ENCODE measurements at regions not wholly inside any gene's neighbourhood (a gene's known extent, or its start where the extent isn't known, plus 50 kb on each side); places are given as distances from the start of the nearest gene placed in this dataset.

DNA sequence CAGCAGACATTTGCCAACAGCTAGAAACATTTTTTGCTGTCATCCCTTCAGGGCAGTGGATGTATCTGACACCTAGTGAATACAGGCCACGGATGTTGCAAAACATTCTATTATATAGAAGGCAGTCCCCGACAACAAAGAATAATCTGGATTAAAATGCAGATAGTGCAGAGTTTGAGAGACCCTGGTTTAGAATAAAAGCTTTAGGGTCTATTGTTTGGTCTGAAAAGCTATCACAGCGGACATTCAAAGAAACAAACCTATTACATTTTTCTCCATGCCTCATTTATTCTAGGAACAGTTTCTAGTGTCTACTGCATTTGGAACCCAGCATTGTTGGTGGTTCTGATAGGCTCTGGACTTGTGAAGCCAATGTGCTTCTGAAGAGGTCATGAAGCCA lies 316.3 kb downstream of the TGFB2 start:
- TF ChIP-seq POLR2A (IDR thresholded peaks at IDR 0.05): no peak
- TF ChIP-seq, protein P1, sequence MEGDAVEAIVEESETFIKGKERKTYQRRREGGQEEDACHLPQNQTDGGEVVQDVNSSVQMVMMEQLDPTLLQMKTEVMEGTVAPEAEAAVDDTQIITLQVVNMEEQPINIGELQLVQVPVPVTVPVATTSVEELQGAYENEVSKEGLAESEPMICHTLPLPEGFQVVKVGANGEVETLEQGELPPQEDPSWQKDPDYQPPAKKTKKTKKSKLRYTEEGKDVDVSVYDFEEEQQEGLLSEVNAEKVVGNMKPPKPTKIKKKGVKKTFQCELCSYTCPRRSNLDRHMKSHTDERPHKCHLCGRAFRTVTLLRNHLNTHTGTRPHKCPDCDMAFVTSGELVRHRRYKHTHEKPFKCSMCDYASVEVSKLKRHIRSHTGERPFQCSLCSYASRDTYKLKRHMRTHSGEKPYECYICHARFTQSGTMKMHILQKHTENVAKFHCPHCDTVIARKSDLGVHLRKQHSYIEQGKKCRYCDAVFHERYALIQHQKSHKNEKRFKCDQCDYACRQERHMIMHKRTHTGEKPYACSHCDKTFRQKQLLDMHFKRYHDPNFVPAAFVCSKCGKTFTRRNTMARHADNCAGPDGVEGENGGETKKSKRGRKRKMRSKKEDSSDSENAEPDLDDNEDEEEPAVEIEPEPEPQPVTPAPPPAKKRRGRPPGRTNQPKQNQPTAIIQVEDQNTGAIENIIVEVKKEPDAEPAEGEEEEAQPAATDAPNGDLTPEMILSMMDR (IDR thresholded peaks at IDR 0.05): no peak

All from ovary (tissue), 3 donors.